ENCODE measurements at regions not wholly inside any gene's neighbourhood (a gene's known extent, or its start where the extent isn't known, plus 50 kb on each side); places are given as distances from the start of the nearest gene placed in this dataset.

- TF ChIP-seq CTCF (IDR thresholded peaks at IDR 0.05) (no peak), EZH2 (IDR thresholded peaks at IDR 0.05; ENCODE audit: borderline replicate concordance, insufficient read depth, low read depth, low read length, poor library complexity, severe bottlenecking) (no peak)
These were observed 65.4 kb downstream of the ZNF467 start for GRCh38 chr7:149708026-149708425.
